ENCODE measurements at regions not wholly inside any gene's neighbourhood (a gene's known extent, or its start where the extent isn't known, plus 50 kb on each side); places are given as distances from the start of the nearest gene placed in this dataset.

DNA sequence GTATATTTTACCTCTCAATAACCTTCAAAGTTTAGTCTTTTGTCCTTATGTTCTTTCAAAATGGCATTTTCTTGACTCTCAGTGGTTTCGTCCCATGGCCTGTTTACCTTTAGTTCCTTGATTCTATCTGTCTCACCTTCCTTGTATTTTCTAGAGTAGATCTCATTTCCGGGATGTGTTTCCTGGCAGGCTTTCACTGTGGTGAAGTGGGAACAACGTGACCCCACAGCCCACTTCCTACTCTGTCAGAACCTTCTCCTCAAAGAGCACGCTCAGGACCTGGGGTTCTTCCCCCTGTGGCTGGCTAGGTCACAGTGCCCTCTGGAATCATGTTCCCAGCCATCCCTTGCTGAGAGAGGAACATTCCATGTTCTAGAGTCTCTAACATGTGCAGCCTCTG lies 129.9 kb upstream of the ZNF32 start:
- TF ChIP-seq ARNTL (CRISPR knock-in tag; IDR thresholded peaks at IDR 0.05; ENCODE audit: borderline replicate concordance, low read depth) (no peak), ZC3H10 (CRISPR knock-in tag; IDR thresholded peaks at IDR 0.05) (no peak), BACH2 (CRISPR knock-in tag; IDR thresholded peaks at IDR 0.05; ENCODE audit: borderline replicate concordance) (no peak), RARB (CRISPR knock-in tag; IDR thresholded peaks at IDR 0.05) (no peak), TCF4 (CRISPR knock-in tag; IDR thresholded peaks at IDR 0.05; ENCODE audit: borderline replicate concordance) (no peak), PPARA (CRISPR knock-in tag; IDR thresholded peaks at IDR 0.05; ENCODE audit: borderline replicate concordance) (no peak), ZFP3 (CRISPR knock-in tag; IDR thresholded peaks at IDR 0.05) (no peak), CREB5 (CRISPR knock-in tag; IDR thresholded peaks at IDR 0.05; ENCODE audit: low read depth) (no peak), TOX (CRISPR knock-in tag; IDR thresholded peaks at IDR 0.05; ENCODE audit: borderline replicate concordance) (no peak), GLIS3 (CRISPR knock-in tag; IDR thresholded peaks at IDR 0.05) (no peak), POU6F1 (CRISPR knock-in tag; IDR thresholded peaks at IDR 0.05; ENCODE audit: borderline replicate concordance, low read depth) (no peak)
- TF ChIP-seq, protein P1, sequence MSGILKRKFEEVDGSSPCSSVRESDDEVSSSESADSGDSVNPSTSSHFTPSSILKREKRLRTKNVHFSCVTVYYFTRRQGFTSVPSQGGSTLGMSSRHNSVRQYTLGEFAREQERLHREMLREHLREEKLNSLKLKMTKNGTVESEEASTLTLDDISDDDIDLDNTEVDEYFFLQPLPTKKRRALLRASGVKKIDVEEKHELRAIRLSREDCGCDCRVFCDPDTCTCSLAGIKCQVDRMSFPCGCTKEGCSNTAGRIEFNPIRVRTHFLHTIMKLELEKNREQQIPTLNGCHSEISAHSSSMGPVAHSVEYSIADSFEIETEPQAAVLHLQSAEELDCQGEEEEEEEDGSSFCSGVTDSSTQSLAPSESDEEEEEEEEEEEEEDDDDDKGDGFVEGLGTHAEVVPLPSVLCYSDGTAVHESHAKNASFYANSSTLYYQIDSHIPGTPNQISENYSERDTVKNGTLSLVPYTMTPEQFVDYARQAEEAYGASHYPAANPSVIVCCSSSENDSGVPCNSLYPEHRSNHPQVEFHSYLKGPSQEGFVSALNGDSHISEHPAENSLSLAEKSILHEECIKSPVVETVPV (CRISPR knock-in tag; IDR thresholded peaks at IDR 0.05), result no peak

Data from SK-N-SH treated with all-trans-retinoic acid at 6 μM for 48 hours (cell line).